Ureter (tissue), 1 donor: ENCODE measurements at regions not wholly inside any gene's neighbourhood (a gene's known extent, or its start where the extent isn't known, plus 50 kb on each side); places are given as distances from the start of the nearest gene placed in this dataset.
"Not testable (repeated sequence)": the region's sequence is repeated elsewhere in the genome, so short reads cannot be mapped to it uniquely, and the experiment has no call there.

Experiments
- DNase-seq: peaks from one replicate; pipeline ENCODE4 v3.0.0-alpha.2; 2020; ENCODE audit warnings: low spot score
- donor health status: DM: yes; HTN: yes; CAD: no.

DNA sequence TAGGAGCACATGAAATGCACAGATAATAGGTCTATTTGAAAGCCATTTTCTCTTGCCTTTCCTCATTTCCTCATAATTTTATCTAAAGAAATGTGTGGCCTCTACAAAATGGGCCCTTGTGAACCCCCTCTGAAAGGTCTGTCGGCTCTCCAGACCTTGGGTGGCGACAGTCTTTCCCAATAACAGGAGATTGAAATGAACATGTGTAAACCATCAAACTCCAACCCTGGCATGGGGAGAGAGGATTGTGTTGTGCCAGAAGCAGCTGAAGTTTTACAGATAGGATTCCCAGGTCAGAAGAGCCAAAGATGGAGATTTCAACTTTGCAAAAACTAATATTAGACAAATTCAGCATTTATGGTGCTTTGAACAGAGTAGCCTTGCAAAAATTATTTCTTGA, 277.1 kb upstream of the ECI2 start:
- no peak for DNase-seq

DNA sequence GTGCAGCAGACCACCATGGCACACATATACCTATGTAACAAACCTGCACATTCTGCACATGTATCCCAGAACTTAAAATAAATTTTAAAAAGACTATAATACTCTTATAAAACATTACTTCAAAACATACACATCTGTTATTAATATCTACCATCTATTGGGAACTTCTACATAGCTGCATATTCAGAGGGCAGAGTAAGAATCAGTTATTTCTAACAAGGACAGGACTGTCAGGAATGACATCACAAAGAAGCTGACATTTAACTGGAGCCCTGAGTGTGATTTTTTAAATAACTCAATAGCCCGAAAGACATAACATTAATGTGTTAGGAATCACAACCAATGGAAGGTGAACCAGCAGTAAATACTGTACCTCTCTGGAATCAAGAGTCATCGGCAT, 276.7 kb upstream of the ECI2 start:
- DNase-seq = no peak

DNA sequence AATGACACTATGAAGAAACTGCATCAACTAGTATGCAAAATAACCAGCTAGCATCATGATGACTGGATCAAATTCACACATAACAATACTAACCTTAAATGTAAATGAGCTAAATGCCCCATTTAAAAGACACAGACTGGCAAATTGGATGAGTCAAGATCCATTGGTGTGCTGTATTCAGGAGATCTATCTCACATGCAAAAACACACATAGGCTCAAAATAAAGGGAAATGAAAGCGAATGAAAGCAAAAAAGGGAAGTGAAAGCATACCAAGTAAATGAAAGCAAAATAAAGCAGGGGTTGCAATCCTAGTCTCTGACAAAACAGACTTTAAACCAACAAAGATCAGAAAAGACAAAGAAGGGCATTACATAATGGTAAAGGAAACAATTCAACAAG, 272.3 kb upstream of the ECI2 start:
- not testable (repeated sequence) for DNase-seq

DNA sequence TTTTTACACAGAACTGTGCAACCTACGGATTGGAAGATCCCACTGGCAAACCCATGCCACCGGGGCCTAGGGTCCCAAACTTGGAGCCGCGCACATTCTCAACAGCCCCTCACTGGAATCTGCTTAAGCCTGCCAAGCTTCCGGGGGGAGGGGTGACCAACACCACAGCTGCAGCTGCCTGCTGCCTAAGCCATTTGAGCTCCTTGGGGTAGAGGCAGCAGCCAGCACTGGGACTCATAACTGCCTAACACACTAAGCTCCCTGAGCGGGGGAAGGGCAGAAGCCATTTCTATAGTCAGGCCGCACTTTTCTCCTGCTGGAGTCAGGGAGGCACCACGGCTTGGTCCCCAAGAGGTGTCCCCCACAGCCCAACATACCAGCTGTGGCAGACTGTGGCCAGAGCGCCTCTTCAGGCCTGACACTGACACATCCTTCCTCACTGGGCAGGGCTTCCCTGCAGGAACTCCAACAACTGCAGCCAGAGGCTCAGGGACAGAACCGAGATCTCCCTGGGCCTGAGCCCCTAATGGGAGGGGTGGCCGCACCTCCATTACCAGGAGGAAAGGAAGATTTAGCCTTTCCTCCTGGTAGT, 270.3 kb upstream of the ECI2 start:
- DNase-seq = no peak

GRCh38 chr6:4404415-4404814, 269.0 kb upstream of the ECI2 start:
- no peak for DNase-seq

GRCh38 chr6:4403828-4404227, 268.5 kb upstream of the ECI2 start:
- DNase-seq = no peak

GRCh38 chr6:4403023-4403752, 267.8 kb upstream of the ECI2 start:
- no peak for DNase-seq

GRCh38 chr6:4402477-4402976, 267.2 kb upstream of the ECI2 start:
- DNase-seq = no peak

GRCh38 chr6:4401408-4402368, 266.3 kb upstream of the ECI2 start:
- DNase-seq = no peak

- no peak for DNase-seq
Measured at GRCh38 chr6:4399656-4400055, 264.3 kb upstream of the ECI2 start.

DNA sequence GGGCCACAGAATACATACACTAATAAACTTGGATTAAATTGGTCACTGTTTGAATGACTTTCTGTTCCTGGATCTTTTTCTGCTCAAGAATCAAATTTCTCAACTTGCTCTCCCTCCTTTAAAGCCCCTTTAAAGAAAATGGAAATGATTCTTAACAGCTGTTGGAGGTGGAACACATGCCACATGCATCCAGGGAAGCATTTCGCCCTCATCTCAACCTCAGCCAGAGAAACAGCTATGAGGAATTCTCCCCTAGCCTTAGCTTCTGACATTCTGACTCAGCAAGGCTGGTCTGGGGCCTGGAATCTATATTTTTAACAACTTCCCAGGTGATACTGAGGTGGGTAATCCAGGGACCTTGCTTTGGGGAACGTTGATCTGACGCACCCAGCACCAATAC, 263.4 kb upstream of the ECI2 start:
- DNase-seq = no peak

GRCh38 chr6:4397307-4397706, 261.9 kb upstream of the ECI2 start:
- DNase-seq = no peak

DNA sequence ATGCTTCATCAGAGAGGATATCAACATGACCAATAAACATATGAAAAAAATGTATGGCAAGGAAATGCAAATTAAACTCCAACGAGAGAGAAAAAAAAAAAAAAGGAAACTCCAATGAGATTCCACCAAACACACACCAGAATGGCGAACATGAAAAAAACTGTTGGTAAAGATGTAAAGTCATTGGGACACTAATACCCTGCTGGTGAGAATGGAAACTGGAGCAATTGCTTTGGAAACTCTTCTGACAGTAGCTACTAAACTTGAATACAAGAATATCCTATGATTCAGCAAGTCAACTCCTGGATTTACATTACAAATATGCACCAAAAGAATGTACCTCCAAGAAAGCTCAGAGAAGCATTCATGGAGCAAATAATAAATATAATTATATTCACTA, 260.7 kb upstream of the ECI2 start:
- DNase-seq = no peak

DNA sequence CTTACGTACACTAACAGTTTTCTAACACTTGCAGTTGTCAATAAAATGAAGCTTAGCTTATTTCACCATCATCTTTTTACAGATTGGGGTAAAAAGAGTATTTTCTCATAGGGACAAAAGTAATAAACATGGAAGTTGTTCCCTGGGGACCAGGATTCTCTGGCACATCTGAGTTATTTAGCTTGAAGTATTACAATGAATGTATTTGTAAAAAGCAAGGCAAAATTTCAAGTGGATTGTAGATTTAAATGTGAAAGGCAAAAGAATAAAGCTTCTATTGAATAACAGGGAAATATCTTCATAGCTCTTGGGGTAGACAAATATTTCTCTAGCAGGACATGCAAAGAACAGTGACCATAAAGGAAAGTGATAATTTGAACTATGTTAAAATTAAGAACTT, 260.0 kb upstream of the ECI2 start:
- no peak for DNase-seq

- no peak for DNase-seq
Measured at GRCh38 chr6:4394786-4395185, 259.4 kb upstream of the ECI2 start.

GRCh38 chr6:4388675-4389074, 253.3 kb upstream of the ECI2 start:
- DNase-seq = no peak

GRCh38 chr6:4384656-4385055, 249.3 kb upstream of the ECI2 start:
- no peak for DNase-seq

DNA sequence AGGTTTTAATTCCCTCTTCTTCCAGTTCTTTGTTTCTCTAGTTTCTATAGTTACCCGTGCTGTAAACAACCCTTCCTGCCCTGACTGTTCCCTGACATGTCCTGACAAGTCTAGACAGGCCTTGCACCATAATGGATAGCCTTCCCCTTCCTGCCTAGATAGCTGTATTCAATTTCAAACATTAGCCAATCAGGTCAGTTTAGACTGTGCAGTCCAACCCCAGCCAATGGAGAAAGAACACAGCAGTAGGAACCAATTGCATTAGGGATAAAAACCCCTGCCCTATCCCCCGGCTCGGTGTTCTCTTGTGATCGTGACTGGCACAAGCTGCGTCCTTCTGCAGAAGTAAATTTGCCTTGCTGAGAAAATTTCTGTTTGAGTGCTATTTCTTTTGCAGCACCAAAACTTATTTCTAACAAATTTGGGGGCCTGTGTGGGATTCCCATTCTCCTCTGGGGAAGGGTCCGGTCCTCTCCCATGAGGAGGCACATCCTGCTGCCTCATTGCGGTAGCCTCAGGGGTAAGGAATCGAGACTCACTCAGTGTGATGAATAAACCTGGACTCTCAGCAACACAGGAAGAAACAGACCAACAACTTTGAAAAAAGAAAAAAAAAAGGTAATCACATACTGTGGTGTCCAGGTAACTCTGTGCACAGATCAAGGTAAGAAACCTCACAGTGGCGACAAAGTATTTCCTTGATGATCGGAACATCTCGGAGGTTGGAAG, 248.7 kb upstream of the ECI2 start:
- DNase-seq = no peak

- DNase-seq = no peak
Measured at GRCh38 chr6:4382362-4382853, 247.0 kb upstream of the ECI2 start.

- no peak for DNase-seq
Measured at GRCh38 chr6:4381381-4381780, 246.0 kb upstream of the ECI2 start.

DNA sequence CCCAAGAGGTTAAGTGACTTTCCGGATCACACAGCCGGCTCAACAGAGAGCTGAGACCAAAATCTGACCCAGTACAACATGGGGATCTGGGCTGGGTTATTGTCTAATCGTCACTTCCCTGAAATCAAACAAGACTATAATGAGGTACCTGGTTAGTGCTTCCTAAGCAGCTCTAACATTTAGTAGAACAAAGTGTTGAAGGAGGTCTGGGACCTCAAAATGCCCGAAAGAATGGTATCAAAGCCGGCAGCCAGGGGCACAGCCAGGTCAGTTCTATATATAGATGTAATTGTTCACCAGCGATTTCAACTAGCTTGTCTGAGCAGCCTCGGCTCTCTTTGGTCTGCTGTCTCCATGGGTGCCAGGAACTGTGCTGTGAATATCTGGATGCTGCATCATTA, 245.5 kb upstream of the ECI2 start:
- no peak for DNase-seq

DNA sequence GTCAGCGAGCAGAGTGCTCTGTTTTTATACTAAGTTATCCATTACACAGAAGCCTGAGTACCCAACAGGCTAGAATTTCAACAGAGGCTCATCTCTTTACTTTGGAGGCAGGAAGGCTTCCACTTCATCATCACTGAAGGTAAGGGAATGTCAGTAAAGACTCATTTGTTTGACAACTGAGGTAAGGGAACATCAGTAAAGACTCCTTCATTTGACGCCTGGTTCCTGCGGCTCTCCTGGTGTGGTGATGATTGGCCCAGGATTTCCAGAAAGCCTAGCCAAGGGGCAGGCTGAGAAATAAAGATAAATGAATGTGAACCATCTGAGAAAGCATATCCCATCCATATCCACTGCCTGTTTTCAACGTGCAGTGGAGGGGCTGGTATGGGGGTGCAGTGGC, 244.6 kb upstream of the ECI2 start:
- DNase-seq = no peak
